GM23338 (cell line): ENCODE measurements at regions not wholly inside any gene's neighbourhood (a gene's known extent, or its start where the extent isn't known, plus 50 kb on each side); places are given as distances from the start of the nearest gene placed in this dataset.

Experiments used
- small RNA-seq: library from RNA; depleted of rRNA; stranded (forward); fragments of <200 nt; gene quantifications from one replicate; pipeline ENCODE3, GENCODE V24; 2014; ENCODE audit warnings: low replicate concordance
- TF ChIP-seq, protein P1 (sequence below): IDR thresholded peaks from one replicate; pipeline ENCODE4 v1.6.1; 2018; ENCODE audit warnings: antibody characterized with exemption; ENCODE audit not compliant: unreplicated experiment

DNA sequence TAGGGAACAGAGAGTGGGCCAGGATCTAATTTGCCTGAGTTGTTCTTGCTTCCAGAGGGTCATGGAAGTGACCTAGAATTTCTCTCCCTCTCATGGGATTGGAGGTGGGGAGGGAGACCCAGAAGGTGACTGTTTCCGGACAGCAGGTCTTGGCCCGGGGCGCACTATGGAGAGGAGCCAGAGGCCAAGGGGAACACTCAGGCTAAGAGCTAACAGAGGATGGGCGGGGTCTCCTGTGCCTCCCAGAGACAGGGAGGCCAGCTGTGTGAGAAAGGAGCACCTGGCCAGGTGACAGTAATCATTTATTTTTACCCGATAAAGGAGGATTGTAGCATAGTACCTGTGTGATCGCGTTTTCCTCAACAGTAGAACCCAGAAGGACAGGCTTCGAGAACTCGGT is 50.9 kb upstream of the ANKH start (continued):
- TF ChIP-seq, protein P1, sequence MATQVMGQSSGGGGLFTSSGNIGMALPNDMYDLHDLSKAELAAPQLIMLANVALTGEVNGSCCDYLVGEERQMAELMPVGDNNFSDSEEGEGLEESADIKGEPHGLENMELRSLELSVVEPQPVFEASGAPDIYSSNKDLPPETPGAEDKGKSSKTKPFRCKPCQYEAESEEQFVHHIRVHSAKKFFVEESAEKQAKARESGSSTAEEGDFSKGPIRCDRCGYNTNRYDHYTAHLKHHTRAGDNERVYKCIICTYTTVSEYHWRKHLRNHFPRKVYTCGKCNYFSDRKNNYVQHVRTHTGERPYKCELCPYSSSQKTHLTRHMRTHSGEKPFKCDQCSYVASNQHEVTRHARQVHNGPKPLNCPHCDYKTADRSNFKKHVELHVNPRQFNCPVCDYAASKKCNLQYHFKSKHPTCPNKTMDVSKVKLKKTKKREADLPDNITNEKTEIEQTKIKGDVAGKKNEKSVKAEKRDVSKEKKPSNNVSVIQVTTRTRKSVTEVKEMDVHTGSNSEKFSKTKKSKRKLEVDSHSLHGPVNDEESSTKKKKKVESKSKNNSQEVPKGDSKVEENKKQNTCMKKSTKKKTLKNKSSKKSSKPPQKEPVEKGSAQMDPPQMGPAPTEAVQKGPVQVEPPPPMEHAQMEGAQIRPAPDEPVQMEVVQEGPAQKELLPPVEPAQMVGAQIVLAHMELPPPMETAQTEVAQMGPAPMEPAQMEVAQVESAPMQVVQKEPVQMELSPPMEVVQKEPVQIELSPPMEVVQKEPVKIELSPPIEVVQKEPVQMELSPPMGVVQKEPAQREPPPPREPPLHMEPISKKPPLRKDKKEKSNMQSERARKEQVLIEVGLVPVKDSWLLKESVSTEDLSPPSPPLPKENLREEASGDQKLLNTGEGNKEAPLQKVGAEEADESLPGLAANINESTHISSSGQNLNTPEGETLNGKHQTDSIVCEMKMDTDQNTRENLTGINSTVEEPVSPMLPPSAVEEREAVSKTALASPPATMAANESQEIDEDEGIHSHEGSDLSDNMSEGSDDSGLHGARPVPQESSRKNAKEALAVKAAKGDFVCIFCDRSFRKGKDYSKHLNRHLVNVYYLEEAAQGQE: no peak

Small RNA genes lying in the stretch of these regions (small RNA-seq; reads per million reads assigned to genes)
- gene RF00096: 0.12 reads per million
